CD4-positive, alpha-beta T cell treated with Interleukin-10 for 1 hour (primary cell): ENCODE measurements at regions not wholly inside any gene's neighbourhood (a gene's known extent, or its start where the extent isn't known, plus 50 kb on each side); places are given as distances from the start of the nearest gene placed in this dataset.
"Not testable (repeated sequence)": the region's sequence is repeated elsewhere in the genome, so short reads cannot be mapped to it uniquely, and the experiment has no call there.

Experiments
- DNase-seq: peaks from one replicate; pipeline ENCODE4 v3.0.0-alpha.2; 2020

GRCh38 chr15:81859737-81860516 lies 185.9 kb downstream of the MEX3B start:
- no peak for DNase-seq

- DNase-seq, result no peak
These were observed 187.2 kb downstream of the MEX3B start for GRCh38 chr15:81858586-81858985.

DNA sequence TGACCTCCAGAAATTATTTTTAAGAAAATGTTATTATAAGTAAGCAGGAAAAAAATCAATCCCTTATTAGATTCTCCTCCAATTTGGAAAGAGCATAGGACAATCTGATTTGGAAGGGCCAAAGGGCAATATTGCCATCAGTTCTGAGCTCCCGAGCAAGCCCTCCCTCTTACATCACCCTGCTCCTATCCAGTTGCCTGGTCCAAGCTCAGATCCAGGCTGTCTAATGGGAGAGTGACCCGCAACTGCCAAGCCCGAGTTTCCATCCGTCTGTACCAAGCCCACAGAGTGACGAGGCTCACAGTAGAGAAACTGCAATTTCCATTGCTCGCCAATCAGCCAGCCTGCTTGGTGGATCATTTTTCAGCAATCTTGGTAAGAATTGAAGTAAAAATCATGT lies 187.7 kb downstream of the MEX3B start:
- no peak for DNase-seq

- DNase-seq, result no peak
These were observed 189.2 kb downstream of the MEX3B start for GRCh38 chr15:81856634-81857026.

- DNase-seq, result no peak
These were observed 189.7 kb downstream of the MEX3B start for GRCh38 chr15:81856001-81856633.

DNA sequence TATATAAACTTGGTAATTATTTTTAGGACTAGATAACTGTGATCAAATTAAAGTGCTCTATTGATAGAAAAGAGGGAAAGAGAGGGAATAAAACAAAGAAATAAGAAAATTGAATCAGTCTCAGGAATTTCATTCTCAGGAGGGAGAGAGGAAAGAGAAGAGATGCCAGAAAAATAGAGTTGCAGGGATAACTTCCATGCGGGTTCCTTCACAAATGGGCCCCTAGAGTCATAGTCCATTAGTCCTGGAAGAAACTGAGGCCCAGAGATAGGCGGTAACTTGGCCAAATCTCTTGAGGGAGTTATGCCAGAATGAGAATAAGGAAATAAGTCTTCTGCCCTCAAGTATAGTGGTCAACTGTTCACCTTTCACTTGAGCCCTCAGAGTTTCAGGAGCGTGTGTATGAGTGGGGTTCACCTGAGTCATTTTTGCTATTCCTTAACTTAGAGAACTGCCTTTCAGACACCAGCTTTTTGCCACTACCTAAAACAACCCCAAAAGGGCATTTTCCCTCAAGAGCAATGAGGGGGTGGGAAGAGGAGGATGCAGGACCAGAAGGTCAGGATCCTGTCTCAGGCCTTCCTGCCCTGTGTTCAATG lies 192.6 kb downstream of the MEX3B start:
- no peak for DNase-seq

GRCh38 chr15:81852411-81853149 lies 193.2 kb downstream of the MEX3B start:
- DNase-seq, result no peak

DNA sequence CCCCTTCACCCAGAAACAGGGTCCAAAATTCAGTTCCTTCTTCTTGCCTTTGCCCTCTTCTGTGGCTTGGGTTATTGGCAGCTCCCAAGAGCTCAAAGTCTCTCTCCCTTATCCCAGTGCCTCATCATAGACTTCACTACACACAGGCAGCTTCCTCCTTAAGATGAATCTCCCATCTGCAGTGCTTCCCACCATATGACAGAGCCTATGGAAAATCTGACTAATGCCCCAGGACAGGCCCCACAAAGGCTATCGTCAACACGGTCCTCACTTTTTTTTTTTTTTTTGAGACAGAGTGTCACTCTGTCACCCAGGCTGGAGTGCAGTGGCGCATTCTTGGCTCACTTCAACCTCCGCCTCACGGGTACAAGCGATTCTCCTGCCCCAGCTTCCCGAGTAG lies 194.1 kb downstream of the MEX3B start:
- DNase-seq, result no peak

GRCh38 chr15:81851325-81851724 lies 194.5 kb downstream of the MEX3B start:
- no peak for DNase-seq

GRCh38 chr15:81849289-81849688 lies 196.5 kb downstream of the MEX3B start:
- no peak for DNase-seq

DNA sequence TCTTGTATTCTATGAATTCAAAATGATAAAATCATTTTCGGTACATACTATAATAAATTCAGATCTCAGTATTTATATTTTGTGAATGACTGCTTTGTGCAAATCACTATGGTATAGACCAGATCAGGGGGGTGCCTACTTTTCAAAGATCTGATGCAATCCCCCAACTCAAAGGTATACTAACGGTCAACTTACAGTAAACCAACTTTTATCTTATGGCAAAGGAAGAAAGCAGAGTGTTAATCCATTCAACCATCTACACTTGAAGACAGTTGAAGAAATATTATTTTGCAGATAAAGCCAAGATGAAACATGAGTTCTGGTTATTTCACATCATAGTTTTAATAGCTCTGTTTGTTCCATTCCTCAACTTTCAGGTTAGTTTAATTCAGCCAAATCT lies 197.1 kb downstream of the MEX3B start:
- DNase-seq, result no peak

GRCh38 chr15:81843757-81844407 lies 201.9 kb downstream of the MEX3B start:
- no peak for DNase-seq

DNA sequence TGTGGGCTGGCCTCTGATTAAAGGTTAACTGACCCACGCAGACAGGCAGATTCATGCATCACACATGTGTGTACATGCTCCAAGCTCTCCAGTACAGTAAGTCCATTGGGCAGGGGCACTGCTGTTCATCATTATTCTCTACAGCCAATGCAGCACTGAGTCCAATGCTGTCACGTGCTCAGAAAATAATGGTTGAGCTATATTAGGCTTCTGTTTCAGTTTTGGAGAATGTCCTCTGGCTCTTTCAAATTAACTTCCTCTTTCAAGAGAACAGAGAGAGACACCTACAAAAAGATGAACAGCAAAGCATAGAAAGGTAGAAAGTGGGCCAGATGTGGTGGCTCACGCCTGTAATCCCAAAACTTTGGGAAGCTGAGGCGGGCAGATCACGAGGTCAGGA lies 202.6 kb downstream of the MEX3B start:
- no peak for DNase-seq

DNA sequence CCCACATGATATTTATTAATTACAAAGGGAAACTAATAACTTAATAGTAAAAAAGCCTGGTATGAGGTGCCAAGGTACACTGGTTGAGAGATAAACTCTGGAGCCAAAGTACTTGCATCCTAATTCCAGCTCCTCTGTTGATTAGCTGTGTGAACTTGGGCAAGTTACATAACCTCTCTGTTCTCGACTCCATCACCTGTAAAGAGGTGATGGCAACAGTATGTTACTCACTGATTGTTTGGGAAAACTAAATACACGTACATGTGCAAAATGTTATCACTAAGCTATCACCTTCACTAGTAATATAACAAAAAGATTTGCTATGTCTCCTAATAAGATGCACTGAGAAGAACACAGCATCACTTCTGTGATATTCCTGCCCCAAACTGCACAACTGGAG lies 206.4 kb downstream of the MEX3B start:
- DNase-seq, result no peak

GRCh38 chr15:81835731-81836130 lies 210.1 kb downstream of the MEX3B start:
- DNase-seq, result no peak

DNA sequence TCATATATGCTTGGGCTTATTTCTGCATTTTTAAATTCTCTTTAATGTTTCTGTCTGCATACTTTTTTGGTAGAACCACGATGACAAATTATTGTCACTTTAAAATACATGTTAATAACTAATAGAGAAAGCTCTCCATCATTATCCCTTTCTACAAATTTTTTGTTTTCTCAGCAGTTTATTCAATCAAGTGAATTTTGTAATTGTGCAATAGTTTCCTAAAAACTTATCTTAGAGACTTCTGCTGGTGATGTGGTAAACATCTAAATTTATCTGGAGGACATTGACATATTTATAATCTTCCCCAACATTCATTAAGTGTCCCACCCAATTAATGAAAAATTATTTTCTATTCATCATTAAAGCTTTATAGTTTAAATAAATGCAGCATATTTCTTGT lies 215.3 kb downstream of the MEX3B start:
- no peak for DNase-seq

DNA sequence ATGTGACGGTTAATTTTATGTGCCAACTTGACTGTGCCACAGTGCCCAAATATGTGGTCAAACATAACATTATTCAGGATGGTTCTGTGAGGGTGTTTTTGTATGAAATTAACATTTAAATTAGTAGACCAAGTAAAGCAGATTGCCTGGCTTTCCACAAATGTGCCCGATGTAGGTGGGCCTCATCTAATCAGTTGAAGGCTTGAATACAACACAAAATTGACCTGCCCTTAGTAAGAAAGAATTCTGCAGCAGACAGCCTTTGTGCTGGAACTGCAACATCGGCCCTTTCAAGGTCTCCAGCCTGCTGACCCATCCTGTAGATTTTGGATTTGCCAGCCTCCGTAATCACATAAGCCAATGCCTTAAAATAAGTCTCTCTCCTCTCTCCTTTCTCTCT lies 215.9 kb downstream of the MEX3B start:
- no peak for DNase-seq

DNA sequence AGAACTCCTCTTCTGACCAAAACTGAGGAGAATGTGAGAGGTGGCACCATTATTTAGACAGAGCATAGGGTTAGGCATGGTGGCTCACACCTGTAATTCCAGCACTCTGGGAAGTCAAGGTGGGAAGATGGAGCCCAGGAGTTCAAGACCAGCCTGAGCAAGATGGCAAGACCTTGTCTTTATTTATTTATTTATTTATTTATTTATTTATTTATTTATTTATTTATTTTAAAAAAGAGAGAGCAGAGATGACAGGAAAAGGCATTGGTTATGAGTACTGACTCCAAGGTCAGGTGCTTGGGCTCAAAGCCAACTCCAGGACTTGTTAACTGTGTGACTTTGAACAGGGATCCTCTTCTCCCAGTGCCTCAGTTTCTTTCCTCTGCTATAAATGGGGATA lies 217.7 kb downstream of the MEX3B start:
- DNase-seq, result no peak

DNA sequence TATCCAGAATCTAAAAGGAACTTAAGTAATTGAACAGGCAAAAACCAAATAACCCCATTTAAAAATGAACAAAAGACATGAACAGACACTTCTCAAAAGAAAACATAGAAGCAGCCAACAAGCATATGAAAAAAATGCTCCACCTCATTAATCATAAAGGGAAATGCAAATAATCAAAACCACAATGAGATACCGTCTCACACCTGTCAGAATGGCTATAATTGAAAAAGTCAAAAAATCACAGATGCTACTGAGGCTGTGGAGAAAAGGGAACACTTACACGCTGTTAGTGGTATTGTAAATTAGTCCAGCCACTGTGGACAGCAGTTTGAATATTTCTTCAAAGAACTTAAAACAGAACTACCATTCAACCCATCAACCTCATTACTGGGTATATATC lies 220.7 kb downstream of the MEX3B start:
- no peak for DNase-seq

- DNase-seq, result not testable (repeated sequence)
These were observed 223.2 kb downstream of the MEX3B start for GRCh38 chr15:81822587-81822986.

- DNase-seq, result no peak
These were observed 225.7 kb downstream of the MEX3B start for GRCh38 chr15:81819924-81820635.

- DNase-seq, result no peak
These were observed 230.8 kb downstream of the MEX3B start for GRCh38 chr15:81814882-81815455.
